LHCN-M2 (cell line): ENCODE measurements at regions not wholly inside any gene's neighbourhood (a gene's known extent, or its start where the extent isn't known, plus 50 kb on each side); places are given as distances from the start of the nearest gene placed in this dataset.
"Not testable (repeated sequence)": the region's sequence is repeated elsewhere in the genome, so short reads cannot be mapped to it uniquely, and the experiment has no call there.

Source experiments
- DNase-seq: peaks from one replicate; pipeline ENCODE4 v3.0.0-alpha.2; 2012; ENCODE audit warnings: low read depth

DNA sequence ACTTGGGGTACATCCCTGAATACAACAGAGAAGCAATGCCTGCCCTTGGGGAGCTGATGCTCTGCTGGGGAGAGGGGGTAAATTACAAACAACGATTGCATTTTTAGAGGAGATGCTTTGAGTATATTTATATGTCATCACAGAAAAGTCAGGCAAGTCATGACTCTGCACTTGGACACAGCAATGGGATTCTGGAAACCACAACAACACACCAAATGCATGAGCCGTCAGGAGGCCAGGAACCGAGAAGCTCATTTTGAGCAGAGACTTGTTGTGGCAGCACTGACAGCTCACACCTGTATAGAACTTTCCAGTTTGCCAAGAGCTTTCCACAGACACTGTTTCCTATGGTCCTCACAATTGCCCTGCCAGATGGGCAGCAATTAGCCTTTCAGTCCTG is 113.2 kb upstream of the RBPJ start:
- DNase-seq: no peak

DNA sequence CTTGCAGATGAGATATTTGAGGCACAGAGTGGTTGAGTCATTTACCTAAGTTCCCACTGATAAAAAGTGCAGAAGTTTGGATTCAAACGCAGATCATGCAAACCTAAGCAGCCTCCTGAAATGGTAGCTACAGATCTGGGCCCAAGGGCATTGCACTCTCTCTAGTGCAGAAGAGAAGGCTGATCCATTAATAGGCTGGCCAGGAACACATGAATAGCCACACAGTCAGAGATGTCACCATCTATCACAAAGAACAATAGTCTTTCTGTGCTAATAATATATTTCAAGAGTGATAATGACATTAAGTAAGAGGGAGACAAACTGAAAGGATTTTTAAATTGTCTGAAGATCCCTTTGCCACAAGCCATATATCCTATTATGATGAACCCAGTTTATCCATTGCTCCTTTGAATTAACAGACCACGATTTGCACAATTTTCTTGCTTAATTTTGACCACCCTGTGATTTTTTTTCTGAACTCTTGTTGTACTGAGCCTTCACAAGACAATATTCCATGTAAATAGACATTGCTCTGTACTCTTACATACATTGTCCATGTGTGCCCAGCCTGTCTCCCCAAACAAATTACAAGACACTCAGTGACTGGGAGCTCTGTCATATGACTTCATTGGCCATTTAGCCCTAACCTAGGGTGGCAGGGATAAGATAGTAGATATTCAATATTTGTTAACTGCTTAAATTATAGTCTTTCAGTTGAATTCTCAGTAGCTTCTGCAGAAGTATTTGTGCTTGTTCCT is 112.4 kb upstream of the RBPJ start:
- DNase-seq: no peak

DNA sequence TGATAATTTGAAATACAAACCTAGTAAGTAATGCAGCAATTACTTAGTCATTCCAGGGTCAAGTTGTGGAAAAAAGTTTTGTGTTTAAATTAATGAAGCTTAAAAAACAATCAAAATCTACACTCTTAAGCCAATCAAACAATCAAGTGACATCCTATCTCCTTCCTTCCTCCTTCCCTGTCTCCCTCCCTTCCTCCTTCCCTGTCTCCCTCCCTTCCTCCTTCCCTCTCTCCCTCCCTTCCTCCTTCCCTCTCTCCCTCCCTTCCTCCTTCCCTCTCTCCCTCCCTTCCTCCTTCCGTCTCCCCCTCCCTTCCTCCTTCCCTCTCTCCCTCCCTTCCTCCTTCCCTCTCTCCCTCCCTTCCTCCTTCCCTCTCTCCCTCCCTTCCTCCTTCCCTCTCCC is 111.4 kb upstream of the RBPJ start:
- not testable (repeated sequence) for DNase-seq

DNA sequence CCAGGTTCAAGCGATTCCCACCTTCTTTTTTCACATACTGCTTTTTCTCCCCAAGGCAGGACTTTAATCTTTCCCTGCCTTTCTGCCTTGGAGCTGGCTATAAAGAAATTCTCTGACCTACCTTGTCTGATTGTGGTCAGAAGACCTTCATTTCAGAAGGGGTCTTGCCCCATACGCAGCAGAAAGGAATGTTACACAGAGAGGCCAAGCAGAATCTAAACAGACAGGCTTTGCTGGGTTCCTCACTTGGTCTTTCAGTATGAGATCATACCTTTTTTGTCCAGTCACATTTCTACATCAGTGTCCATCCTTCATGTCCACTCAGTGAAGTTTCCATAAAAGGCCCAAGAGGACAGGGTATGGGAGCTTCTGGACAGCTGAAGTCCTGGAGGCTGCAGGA is 108.3 kb upstream of the RBPJ start:
- no peak for DNase-seq

DNA sequence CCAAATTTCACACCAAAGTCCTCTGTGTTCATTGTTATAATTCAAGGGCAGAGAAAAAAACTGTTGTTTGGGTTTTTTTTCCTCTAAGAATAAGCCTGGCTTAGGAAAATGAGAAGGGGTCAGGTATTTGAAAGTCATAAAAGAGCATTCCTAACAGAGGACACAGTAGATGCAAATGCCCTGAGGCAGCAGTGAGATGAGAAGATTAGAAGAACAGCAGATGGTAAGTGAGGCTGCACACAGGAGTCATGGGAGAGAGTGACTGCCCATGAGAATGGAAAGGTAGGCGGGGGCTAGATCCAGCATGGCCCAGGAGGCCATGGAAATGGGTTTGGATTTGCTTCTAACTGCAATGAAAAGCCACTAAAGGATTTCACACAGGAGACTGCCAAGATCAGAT is 107.5 kb upstream of the RBPJ start:
- DNase-seq: no peak

DNA sequence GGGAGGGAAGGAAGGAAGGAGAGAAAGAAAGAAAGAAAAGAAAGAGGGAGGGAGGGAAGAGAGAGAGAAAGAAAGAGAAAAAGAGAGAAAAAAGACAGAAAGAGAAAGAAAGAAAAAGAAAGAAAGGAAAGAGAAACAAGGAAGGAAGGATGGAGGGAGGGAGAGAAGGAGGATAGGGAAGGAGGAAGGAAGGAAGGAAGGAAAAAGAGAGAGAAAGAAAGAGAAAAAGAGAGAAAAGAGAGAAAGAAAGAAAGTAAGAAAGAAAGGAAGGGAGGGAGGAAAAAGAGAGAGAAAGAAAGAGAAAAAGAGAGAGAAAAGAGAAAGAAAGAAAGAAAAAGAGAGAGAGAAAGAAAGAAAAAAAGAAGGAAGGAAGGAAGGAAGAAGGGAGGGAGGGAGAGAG is 105.8 kb upstream of the RBPJ start:
- no peak for DNase-seq

DNA sequence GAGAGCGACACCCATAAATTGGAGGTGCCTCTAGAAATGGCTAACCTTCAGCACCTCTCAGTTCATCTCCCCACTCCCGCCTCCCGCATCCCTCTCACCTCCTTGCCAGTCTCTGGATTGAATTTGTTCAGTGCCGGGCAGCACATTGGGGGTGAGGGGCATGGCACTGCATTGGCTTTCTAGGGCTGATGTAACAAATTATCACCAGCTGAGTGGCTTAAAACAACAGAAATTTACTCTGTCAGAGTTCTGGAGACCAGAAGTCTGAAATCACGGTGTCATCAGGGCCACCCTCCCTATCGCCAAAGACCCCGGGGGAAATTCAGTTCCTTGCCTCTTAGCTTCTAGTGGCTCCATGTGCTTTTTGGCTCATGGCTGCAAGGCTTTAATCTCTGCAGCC is 105.1 kb upstream of the RBPJ start:
- no peak for DNase-seq

DNA sequence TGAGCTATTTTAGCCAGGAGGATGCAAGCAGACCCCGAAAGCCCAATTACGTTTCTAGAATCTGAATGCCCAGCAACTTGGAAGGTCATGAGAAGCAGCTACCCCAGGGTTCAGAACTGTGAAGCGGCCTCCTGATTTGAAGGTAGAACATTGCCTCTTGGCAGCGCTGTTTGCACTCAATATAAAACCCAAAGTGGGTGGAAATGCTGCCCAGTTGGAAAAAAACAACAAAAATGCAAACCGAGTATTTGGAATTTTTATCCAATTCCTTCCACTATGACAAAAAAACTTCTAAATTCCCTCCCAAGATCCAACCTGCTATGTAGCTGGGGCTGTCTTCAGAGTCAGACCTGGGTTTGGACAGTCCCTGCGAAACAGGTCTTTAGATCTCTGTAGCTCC is 103.3 kb upstream of the RBPJ start:
- no peak for DNase-seq

DNA sequence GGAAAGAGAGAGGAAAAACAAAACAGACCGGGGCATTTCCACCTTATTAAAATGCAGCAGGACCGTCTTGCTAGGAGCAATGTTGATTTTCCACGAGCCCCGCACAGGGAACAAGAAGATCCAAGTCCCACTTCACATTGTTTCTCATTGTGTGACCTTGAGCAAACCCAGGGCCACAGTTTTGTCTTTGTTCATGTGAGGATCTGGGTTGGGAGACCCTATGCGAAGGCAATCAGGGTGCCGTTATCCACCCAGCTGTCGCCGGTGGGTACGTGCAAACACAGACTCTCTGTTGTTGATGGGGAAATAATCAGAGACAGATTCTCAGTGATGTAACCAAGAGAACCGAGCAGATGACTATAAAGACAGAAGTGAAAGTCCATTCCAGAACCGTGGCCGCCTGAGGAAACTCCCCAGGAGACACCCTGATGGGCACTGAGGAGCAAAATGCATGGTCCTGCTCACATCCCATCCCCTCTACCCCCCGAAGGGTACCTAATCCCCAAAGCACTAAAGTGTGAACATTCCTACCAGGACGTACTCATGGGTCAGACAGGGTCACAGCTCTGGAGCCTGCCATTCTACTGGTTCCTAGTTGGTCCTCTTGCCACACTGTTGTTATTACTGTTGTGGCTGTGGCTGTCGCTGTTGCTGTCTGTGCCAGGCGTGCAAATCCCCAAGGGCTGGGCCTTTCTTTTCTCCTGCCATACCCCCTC is 102.7 kb upstream of the RBPJ start:
- no peak for DNase-seq

DNA sequence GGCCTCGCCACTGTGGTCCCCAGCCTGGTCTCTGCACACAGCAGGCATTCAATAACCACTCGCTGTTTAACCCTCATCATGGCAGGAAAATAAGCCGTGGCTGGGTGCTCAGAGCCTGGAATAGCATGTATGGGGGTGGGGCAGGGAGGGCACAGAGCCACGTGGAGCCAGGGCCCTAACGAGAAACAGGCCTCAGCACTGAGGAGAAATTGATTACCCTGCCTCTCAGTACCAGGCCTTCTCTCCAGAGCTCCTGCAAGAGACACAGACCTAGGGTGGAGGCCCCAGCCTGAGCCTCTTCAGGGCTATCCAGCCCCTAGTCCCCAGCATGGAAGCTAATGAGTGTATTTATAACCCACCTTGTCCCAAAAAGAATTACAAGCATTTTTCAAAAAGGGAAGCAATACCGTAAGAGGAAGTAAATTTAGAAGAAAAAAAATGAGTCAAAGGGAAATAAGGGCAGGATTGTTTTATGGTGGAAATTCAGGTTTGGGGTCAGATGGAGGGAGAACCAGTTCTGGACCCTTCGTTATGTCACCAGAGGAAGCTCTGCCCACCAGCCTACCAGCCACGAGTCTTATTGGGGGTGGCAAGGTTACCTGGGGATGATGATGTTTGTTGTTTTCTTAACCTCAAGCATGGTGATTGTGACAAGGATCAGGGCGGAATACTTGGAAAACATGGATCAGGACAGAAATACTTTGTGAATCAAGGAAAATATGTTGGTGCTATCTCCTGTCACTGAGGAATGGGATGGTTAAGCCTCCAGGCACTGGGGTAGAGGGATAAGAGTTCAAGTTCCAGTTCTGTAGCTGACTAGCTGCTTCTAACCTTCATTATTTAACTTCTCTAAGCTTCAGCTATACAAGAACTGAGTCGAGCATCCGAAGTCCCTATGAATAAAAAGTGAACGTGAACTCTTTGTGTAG is 101.9 kb upstream of the RBPJ start:
- no peak for DNase-seq

DNA sequence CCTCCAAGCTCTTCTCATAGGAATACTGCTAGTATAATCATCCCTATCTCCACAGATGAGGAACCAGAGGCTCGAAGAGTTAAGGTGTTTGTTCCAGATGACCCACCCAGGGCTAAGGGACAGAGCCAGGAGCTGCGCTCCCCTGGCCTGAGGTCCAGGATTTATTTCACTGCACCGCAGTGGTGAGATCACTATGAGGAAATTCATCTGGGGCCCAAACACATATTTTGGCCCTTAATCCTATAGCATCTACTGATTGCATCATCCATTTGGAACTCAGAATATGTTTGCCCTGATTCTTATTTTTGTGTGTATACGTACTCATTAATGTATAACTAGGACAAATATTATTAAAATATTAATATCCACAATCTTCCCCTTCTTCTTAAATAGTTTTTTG is 100.1 kb upstream of the RBPJ start:
- no peak for DNase-seq

DNA sequence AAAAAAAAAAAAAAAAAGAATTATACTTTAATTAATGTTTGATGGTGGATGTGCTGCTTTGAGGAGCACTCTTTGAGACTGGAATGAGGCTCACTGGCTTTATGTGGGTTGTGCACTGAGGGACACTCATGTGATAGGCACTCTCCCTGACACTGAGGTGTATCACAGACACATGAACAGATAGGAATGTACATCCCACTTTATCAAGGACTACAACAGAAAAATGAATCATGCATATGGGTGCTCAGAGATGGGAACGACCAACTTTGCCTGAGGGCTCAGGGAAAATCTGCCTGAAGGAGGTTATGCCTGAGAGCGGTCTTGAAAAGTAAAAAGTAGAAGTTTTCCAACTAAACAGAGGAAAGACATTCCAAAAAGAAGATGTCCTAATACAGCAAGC is 97.7 kb upstream of the RBPJ start:
- no peak for DNase-seq

DNA sequence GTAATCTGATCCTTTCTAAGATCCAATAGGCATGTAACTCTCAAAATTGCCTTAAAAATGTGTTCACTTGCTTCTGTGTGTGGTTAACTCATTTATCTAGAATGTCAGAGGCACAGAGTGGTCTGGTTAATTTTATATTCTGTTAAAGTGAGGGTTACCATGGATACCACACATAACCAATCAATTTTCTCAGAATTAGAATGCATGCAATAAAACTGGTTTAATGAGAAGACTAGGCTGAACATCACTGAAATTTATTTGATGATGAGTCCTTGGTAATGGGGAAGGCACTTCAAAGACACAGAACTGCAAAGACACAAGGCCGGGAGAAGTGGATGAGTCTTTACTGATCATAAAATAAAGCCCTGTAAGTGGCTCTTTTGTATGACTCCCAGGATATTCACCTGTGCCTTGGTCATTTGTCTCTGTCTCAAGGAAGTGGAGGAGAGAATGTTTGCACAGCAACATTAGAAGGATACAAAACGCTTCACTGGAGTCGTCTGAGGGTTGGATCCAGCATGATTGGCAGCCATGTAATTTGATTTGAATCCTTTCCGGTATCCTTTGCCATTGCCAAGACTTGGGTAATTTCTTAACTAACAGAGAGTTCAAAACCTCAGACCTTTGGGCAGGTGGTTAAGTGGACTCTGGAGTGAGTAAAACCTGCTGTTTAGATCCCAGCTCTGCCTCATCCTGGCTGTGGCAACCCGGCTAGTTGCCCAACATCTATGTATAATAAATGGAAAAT is 94.0 kb upstream of the RBPJ start:
- no peak for DNase-seq

DNA sequence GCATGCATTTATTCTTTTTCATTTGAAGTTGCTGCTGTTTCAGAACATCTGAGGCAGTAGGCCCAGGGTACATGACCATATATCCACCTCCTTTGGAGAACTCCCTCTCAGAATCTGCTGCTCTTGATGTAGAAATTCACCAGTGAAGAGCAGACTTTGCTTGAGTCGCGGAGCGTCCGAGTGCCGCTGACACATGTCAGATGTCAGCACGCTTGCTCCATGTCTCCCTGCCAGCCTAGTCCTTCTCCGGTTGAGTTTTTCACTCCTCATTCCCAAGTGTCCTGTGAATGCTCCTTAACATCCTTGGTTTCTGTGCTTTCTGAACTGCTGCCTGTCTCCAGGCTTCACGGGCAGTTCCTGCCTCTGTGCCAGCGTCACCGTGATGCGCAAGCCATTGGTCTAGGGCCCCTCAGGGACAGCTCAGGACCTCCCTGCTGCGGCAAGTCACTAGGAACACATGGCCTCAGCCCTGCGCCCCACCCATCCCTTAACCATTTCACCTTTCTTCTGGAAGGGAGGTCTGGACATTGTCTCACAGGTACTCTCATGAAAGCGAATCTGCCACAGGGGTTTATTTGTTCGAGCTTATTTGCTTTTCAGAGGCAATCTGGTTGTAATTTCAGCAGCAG is 93.1 kb upstream of the RBPJ start:
- DNase-seq: no peak

DNA sequence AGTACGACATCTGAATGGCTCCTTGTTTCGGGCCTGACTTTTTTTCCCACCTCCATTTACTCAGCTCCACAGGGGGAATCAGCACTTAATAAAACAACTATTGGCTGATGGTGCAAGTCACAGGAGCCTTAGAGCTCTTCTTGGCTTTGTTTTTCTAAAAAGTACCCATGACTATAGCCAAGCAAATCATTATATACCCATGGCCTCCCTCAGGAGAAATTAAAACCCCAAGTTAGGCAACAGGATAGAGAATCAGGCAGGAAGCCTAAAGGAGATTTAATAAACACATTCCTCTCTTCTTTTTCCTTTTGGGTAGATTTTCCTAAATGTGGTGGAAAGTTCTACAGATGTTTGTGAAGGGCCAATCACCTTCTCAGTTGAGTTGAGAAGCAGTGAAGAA is 91.9 kb upstream of the RBPJ start:
- DNase-seq: no peak

DNA sequence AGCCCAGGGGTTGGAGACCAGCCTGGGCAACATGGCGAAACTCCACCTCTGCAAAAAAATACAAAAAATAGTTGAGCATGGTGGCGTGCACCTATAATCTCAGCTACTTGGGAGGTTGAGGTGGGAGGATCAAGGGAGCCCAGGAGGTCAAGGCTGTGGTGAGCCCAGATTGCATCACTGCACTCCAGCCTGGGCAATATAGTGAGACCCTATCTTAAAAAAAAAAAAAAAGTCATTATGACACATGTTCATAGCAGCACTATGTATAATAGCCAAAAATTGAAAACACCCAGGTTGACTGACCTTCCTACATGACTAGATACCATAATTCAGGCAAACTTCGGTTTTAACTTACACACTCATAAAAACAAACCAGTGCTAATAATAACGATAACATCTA is 90.8 kb upstream of the RBPJ start:
- DNase-seq: no peak

DNA sequence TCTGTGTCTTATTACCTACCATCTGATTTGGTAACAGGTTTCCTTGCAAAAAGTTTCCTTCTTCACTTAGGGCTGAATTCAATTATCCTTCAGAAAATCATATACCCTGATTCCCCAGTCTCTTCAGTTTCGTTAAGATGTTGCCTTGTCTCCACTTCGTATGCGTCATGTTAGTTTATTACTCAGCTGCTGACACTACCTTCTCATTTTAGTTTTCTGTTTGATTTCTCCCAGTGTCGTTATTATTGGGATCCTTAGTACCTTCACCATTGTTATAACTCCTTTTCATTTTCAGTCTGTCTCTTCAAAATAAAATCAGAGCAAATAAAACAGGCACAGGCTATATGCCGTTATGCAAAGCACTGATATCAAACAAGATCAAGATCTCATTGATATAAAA is 87.5 kb upstream of the RBPJ start:
- DNase-seq: no peak

DNA sequence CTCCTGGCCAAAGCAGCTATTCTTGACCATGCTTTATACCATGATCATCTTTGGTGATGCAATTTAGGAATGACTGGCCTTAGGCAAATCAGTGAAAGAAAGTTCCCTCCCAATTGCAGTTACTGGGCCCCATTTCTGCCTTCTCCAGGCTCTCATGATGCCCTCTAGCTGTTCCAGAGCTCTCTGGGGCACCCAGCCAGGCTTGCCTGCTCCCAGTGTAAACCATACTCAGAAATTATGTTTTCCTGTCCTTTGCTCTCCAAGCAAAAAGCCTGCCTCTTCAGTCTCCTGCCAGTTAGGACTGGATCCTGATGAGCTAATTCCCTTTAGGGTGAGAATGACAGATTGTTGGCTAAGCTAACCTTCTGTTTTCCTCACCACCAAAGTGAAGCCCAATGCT is 85.3 kb upstream of the RBPJ start:
- peak; percentile 80 for DNase-seq

DNA sequence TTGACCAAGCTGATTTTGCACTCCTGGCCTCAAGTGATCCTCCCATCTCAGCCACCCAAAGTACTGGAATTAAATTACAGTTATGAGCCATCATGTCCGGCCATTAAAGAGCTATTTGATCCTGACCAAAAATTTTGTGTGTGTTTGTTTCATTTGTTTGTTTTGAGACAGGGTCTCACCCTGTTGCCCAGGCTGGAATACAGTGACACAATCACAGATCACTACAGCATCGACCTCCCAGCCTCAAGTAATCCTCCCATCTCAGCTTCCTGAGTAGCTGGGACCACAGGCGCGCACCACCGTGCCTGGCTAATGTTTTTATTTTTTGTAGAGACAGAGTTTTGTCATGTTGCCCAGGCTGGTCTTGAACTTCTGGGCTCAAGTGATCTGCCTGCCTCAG is 82.9 kb upstream of the RBPJ start:
- peak; percentile 91 for DNase-seq

DNA sequence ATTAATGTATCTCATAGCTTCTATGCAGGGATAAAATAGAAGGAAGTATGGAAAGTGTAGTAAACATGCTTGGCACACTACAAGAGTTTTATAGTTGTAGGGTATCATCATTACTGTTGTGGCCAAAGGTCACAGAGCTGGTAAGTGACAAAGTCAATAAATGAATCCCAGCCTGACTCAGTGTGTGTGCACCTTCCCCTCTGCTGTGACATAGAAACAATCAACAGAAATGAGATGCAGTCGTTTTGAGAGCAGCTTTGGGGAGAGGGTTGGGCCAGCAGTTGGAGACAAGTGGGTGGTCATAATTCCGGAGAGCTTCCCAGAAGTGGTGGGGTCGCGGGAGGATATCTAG is 82.4 kb upstream of the RBPJ start:
- DNase-seq: no peak
